ENCODE measurements at regions not wholly inside any gene's neighbourhood (a gene's known extent, or its start where the extent isn't known, plus 50 kb on each side); places are given as distances from the start of the nearest gene placed in this dataset.

DNA sequence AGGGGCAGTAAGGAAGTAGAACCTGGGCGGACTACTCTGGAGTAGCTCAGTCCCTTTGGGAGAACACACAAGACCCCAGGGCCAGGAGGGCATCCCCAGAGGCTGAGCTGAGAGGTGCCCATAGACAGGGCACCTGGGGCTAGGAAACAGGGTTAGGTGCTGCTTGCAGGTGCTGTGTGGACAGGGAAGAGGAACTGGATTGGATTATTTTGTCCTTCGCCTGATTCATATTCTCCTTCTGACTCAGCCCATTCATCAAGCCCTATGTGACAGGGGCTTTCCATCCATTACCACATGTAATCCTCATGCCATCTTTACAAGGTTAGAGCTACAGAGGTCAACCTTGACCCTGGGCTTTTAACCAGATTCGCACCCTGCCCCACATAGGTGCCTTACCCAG lies 183.9 kb downstream of the C1orf94 start:
- DNase-seq: no peak
- TF ChIP-seq, protein P1, sequence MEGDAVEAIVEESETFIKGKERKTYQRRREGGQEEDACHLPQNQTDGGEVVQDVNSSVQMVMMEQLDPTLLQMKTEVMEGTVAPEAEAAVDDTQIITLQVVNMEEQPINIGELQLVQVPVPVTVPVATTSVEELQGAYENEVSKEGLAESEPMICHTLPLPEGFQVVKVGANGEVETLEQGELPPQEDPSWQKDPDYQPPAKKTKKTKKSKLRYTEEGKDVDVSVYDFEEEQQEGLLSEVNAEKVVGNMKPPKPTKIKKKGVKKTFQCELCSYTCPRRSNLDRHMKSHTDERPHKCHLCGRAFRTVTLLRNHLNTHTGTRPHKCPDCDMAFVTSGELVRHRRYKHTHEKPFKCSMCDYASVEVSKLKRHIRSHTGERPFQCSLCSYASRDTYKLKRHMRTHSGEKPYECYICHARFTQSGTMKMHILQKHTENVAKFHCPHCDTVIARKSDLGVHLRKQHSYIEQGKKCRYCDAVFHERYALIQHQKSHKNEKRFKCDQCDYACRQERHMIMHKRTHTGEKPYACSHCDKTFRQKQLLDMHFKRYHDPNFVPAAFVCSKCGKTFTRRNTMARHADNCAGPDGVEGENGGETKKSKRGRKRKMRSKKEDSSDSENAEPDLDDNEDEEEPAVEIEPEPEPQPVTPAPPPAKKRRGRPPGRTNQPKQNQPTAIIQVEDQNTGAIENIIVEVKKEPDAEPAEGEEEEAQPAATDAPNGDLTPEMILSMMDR (IDR thresholded peaks at IDR 0.05; ENCODE audit: low read depth, low read length): no peak
- Histone ChIP-seq H3K4me1 (no peaks in the 10 kb centered on the region), H3K4me3 (ENCODE audit: low read depth, low read length) (no peak overlapping the region), H3K36me3 (no peaks in the 10 kb centered on the region), H3K9me3 (no peaks in the 10 kb centered on the region), H3K27me3 (no peaks in the 10 kb centered on the region)

- no peaks in the 10 kb centered on the region for H3K9me3 ChIP-seq
- H3K4me1 ChIP-seq: no peaks in the 10 kb centered on the region
- H3K36me3 ChIP-seq: no peaks in the 10 kb centered on the region
- no peaks in the 10 kb centered on the region for H3K27me3 ChIP-seq
- TF ChIP-seq, protein P1 (IDR thresholded peaks at IDR 0.05; ENCODE audit: low read depth, low read length): no peak
- H3K4me3 ChIP-seq (ENCODE audit: low read depth, low read length): no peak overlapping the region
- DNase-seq: no peak
Measured at GRCh38 chr1:34361121-34361520, 184.4 kb downstream of the C1orf94 start.

GRCh38 chr1:34361781-34362357 lies 185.2 kb downstream of the C1orf94 start:
- no peak for DNase-seq
- no peaks in the 10 kb centered on the region for H3K9me3 ChIP-seq
- no peaks in the 10 kb centered on the region for H3K36me3 ChIP-seq
- H3K4me1 ChIP-seq: no peaks in the 10 kb centered on the region
- TF ChIP-seq, protein P1 (IDR thresholded peaks at IDR 0.05; ENCODE audit: low read depth, low read length): no peak
- H3K27me3 ChIP-seq: no peaks in the 10 kb centered on the region
- no peak overlapping the region for H3K4me3 ChIP-seq (ENCODE audit: low read depth, low read length)

DNA sequence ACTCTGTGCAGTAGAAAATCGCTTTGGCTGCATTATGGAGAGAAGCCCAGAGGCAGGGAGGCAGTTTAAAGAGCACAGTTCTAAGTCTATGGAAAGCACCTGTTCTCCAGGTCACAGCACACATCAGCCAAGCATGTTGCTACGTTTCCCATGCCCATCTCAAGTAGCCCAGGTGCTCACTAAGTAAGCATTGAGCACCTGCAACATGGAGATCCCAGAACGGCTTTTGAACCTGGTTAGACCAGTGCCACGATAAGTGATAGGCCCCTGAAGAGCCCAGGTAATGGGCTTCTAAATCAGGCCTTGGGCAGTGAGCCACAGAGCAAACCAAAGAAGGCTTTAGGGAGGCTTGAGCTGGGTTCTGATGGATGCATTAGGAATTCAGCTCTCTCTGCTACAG lies 186.2 kb downstream of the C1orf94 start:
- H3K4me3 ChIP-seq (ENCODE audit: low read depth, low read length): no peak overlapping the region
- H3K36me3 ChIP-seq: no peaks in the 10 kb centered on the region
- DNase-seq: no peak

GRCh38 chr1:34363447-34363846 lies 186.7 kb downstream of the C1orf94 start:
- no peak for DNase-seq
- no peak overlapping the region for H3K4me3 ChIP-seq (ENCODE audit: low read depth, low read length)
- no peaks in the 10 kb centered on the region for H3K4me1 ChIP-seq
- H3K9me3 ChIP-seq: no peaks in the 10 kb centered on the region
- TF ChIP-seq, protein P1 (IDR thresholded peaks at IDR 0.05; ENCODE audit: low read depth, low read length): no peak
- no peaks in the 10 kb centered on the region for H3K36me3 ChIP-seq
- no peaks in the 10 kb centered on the region for H3K27me3 ChIP-seq

More for the DNA sequence above, 186.2 kb downstream of the C1orf94 start:
- Histone ChIP-seq H3K27me3 (no peaks in the 10 kb centered on the region), H3K4me1 (no peaks in the 10 kb centered on the region), H3K9me3 (no peaks in the 10 kb centered on the region)
- TF ChIP-seq, protein P1 (IDR thresholded peaks at IDR 0.05; ENCODE audit: low read depth, low read length): no peak

- no peaks in the 10 kb centered on the region for H3K9me3 ChIP-seq
- no peaks in the 10 kb centered on the region for H3K4me1 ChIP-seq
- H3K4me3 ChIP-seq (ENCODE audit: low read depth, low read length): no peak overlapping the region
- TF ChIP-seq, protein P1 (IDR thresholded peaks at IDR 0.05; ENCODE audit: low read depth, low read length): no peak
- H3K36me3 ChIP-seq: no peaks in the 10 kb centered on the region
- H3K27me3 ChIP-seq: no peaks in the 10 kb centered on the region
- no peak for DNase-seq
Measured at GRCh38 chr1:34363915-34364314, 187.2 kb downstream of the C1orf94 start.

Data from BE2C (cell line).